HG03354 (cell line): ENCODE measurements at regions not wholly inside any gene's neighbourhood (a gene's known extent, or its start where the extent isn't known, plus 50 kb on each side); places are given as distances from the start of the nearest gene placed in this dataset.
"Not testable (repeated sequence)": the region's sequence is repeated elsewhere in the genome, so short reads cannot be mapped to it uniquely, and the experiment has no call there.

Source experiments
- ATAC-seq: cut with Tn5 transposase; IDR thresholded peaks from one replicate; pipeline ENCODE4 v1.9.1; 2021; ENCODE audit warnings: mild to moderate bottlenecking; ENCODE audit not compliant: unreplicated experiment, poor library complexity, severe bottlenecking

DNA sequence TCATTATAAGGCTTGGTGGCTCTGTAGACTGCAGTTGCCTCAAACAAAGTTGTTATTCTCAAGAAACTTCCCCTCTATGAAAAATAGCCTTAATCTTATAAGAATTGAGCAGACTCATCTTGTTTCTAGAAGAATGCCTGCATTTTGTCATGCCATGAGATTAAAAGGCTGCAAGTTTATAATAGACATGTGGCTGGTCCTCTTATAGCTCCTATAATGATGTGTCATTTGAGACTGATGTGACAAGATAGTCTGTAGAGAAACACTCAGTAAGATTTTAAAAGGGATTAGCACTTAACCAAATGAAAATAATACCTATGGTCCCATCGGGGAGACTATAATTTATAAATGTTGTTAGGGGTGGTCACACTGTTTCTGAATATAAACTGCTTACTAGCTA, 312.5 kb downstream of the OXSM start:
- ATAC-seq = no peak

DNA sequence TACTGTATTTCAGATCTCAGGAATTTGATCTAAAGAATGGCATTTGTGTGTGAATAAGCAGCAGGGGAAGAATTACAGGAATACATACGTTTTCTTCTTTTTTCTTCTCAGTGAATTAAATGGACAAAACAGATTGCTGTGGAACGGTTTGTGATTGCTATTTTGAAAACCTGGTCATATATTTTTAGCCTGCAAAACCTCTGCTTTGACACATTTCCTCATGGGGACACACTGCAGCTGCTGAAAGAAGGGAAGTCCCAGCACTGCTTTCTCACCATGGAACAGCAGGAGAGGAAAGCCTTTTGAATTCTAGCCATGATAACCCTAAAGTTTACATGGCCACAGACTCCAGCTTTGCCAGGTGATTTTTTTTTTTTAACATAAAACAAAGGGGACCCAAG, 315.0 kb downstream of the OXSM start:
- peak; percentile 51 for ATAC-seq

GRCh38 chr3:26105261-26105660, 315.4 kb downstream of the OXSM start:
- ATAC-seq = peak; percentile 11

DNA sequence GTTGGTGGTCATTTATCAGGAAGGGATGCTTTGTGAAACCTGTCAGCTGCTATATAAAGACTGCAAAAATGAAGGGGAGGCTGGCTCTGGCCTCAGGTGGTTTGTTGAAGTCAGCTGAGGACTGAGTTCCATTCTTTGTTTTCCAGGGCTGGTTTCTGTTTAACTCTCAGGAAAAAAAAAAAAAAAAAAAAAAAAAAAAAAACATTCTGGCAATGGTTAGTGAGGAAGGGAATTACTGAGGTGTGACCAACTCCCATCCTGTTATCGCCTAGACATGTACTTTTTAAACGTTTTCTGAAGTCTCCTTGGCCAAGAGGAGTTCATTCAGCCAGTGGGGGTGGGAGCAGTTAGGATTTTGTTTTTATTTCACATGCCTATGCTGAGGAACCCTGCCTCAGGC, 316.3 kb downstream of the OXSM start:
- no peak for ATAC-seq

GRCh38 chr3:26108846-26109489, 319.1 kb downstream of the OXSM start:
- no peak for ATAC-seq

- ATAC-seq = no peak
Measured at GRCh38 chr3:26114851-26115250, 325.0 kb downstream of the OXSM start.

DNA sequence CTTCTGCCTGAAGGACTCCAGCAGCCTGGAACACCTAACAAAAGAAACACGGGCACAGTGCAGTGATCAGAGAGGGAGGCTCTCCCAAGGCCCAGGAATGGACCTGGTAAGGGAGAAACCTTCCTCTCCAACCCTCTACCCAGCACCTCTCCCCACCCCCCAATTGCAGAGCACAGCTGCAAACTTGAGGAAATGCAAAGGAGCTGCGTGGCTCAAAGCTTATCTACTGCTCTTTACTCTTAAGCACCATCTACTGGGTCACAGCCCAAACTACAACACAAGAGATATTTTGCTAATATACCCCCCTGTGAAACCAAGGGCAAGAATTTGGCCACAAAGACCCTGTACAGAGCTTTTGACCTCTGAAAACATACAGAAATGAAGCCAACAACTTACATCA, 328.3 kb downstream of the OXSM start:
- peak; percentile 90 for ATAC-seq

GRCh38 chr3:26132942-26133341, 343.1 kb downstream of the OXSM start:
- ATAC-seq = no peak

GRCh38 chr3:26141296-26141695, 351.4 kb downstream of the OXSM start:
- no peak for ATAC-seq

DNA sequence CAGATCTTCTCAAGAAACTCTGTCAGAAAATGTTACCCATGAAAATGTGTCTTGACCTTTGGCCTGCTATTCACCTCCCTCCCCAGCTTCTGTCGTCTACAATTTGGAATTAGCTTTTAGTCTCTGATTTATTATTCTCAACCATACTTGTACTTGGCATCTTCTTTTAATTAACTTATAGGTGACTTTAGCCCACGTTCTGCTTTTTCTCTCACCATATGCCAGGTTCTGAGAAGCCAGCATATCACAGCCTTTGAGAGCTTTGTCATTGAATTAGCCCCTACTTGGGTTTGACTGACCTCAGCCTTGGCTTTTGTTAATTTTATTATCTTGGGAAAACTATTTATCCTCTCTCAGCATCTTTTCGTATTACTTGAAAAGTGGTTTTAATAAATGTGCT, 355.9 kb downstream of the OXSM start:
- no peak for ATAC-seq

- not testable (repeated sequence) for ATAC-seq
Measured at GRCh38 chr3:26157428-26157827, 367.5 kb downstream of the OXSM start.

- no peak for ATAC-seq
Measured at GRCh38 chr3:26171006-26171405, 381.1 kb downstream of the OXSM start.

- ATAC-seq = no peak
Measured at GRCh38 chr3:26191556-26191955, 401.7 kb downstream of the OXSM start.

DNA sequence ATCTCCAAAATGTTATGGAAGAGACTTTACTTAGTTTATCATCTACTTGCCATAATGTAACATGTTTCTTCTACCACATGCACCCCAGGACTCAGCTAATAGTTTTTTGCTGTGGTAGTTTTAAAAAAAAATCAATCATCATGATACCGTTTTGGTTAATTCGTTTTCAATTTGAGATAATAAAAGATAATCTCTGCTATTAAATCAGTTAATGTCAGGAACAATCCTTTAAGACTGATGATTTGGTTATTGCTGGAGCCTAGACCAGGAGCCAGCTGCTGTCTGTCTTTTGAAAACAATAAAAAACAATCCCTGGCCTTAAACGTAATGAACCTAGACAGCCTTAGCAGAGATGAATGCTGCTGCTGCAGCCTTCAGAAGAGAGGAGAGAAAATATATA, 403.7 kb downstream of the OXSM start:
- no peak for ATAC-seq

DNA sequence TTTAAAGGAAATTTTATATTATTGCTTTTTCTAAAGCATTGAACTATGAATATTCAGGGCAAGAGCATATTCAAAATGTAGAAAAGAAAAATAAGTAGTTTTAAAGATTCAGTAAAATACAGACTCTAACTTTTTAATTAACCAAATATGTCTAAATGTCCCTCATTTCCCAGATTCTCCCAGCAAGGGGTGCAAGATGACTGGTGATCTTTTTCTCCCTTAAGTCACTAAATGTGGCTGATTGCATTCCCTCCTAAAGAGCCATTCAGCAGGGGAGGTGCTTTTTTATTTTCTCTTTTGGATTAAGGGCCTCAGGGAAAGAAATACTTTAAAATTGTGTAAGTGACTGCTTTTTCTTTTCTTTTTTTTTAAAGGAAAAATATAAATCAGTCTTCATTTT, 406.9 kb downstream of the OXSM start:
- no peak for ATAC-seq

- no peak for ATAC-seq
Measured at GRCh38 chr3:26198609-26199008, 408.7 kb downstream of the OXSM start.

DNA sequence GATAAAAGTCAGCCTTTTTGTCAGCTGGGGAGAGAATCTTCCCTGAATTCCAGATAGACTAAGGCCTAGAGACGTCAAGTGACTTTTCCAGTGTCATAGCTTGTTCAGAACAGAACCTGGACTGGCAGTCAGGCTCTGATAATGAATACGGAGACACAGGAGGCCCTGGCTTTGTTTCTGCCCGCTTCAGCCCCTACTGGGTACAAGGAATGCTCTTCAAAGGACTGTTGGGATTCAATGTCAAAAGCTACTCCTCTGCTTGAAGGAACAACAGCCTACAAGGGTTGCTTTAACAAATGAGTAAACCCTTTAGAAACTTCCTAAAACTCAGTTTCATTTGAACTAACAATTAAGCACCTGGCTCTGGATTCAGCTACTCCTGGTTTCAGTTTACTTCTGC, 412.3 kb downstream of the OXSM start:
- ATAC-seq = no peak

GRCh38 chr3:26205475-26205874, 415.6 kb downstream of the OXSM start:
- no peak for ATAC-seq

GRCh38 chr3:26208201-26208600, 414.4 kb upstream of the LRRC3B start:
- no peak for ATAC-seq

DNA sequence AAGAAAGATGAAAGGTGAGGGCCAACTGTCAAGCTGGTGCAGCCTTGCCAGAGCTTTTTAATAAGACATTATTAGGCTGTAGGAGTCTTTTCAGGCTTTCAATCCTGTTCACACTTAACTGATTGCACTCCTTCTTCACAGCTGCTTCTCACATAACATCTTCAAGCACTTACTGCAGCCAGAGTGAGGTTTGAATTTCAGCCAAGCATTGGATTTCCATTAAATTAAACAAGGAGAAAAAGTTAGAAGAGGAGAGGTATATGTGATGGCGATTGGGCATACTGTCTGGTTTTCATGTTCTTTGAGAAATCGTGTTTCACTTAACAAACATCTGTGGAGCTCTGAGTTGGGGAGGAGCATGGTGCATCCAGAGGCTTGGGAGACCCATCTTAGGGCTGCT, 392.8 kb upstream of the LRRC3B start:
- no peak for ATAC-seq

DNA sequence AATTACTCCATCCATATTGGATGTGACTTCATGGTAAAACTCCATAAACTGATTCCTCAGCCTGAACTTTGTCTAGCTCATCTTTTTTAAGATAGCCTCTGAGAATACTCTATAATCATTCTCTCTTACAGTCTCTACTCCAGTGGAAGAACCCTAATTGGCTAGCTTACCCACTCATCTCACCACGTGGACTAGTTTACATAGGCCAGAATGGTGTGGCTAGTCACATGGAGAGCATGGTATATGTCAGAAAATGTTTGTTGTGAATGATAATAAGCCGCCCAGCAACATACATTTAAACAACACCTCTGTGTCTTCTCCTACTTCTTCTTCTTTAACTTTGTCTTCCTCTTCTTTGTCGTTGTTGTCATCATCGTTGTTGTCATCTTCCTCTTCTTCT, 389.2 kb upstream of the LRRC3B start:
- no peak for ATAC-seq

- no peak for ATAC-seq
Measured at GRCh38 chr3:26236531-26236930, 386.0 kb upstream of the LRRC3B start.
